Vagina (tissue), 2 donors: ENCODE measurements at regions not wholly inside any gene's neighbourhood (a gene's known extent, or its start where the extent isn't known, plus 50 kb on each side); places are given as distances from the start of the nearest gene placed in this dataset.
"Not testable (repeated sequence)": the region's sequence is repeated elsewhere in the genome, so short reads cannot be mapped to it uniquely, and the experiment has no call there.

Experiments
- POLR2A ChIP-seq, 2 donors: fragments of 450-650 bp; IDR thresholded peaks; one replicate each; pipeline ENCODE4 v1.6.1; 2017; ENCODE audit warnings: antibody characterized with exemption in 2 of 2, mild to moderate bottlenecking in 2 of 2, moderate library complexity in 2 of 2
- POLR2AphosphoS5 ChIP-seq, 2 donors: sonication (generic); formaldehyde crosslinking; IDR thresholded peaks; one replicate each; pipeline ENCODE4 v1.9.0; 2017; ENCODE audit warnings: antibody characterized with exemption in 2 of 2, mild to moderate bottlenecking in 2 of 2, low read depth in 1 of 2; ENCODE audit not compliant: insufficient read depth in 1 of 2
- TF ChIP-seq, protein P1 (sequence below), 3 experiments: fragments of 450-650 bp in 2 of 3; fragments of 200-600 bp in 1 of 3; sonication (generic) in 1 of 3; IDR thresholded peaks; one replicate each; pipeline ENCODE4 v1.5.1; 2017 to 2019; ENCODE audit warnings: antibody characterized with exemption in 3 of 3, mild to moderate bottlenecking in 2 of 3, moderate library complexity in 2 of 3

- TF ChIP-seq, protein P1, sequence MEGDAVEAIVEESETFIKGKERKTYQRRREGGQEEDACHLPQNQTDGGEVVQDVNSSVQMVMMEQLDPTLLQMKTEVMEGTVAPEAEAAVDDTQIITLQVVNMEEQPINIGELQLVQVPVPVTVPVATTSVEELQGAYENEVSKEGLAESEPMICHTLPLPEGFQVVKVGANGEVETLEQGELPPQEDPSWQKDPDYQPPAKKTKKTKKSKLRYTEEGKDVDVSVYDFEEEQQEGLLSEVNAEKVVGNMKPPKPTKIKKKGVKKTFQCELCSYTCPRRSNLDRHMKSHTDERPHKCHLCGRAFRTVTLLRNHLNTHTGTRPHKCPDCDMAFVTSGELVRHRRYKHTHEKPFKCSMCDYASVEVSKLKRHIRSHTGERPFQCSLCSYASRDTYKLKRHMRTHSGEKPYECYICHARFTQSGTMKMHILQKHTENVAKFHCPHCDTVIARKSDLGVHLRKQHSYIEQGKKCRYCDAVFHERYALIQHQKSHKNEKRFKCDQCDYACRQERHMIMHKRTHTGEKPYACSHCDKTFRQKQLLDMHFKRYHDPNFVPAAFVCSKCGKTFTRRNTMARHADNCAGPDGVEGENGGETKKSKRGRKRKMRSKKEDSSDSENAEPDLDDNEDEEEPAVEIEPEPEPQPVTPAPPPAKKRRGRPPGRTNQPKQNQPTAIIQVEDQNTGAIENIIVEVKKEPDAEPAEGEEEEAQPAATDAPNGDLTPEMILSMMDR (IDR thresholded peaks at IDR 0.05), result not testable (repeated sequence)
- TF ChIP-seq POLR2A (IDR thresholded peaks at IDR 0.05); POLR2AphosphoS5 (IDR thresholded peaks at IDR 0.05; ENCODE audit: insufficient read depth in 1 of 2, low read depth in 1 of 2): not testable (repeated sequence)
Measured at GRCh38 chr2:39960681-39961080, 181.6 kb upstream of the THUMPD2 start.
